Gastrocnemius medialis (tissue), 4 donors: ENCODE measurements at regions not wholly inside any gene's neighbourhood (a gene's known extent, or its start where the extent isn't known, plus 50 kb on each side); places are given as distances from the start of the nearest gene placed in this dataset.

Experiments used
- CTCF ChIP-seq, 5 experiments: fragments of 450-650 bp in 3 of 5; fragments of 200-600 bp in 2 of 5; sonication (generic) in 2 of 5; IDR thresholded peaks in 4 of 5; conservative IDR thresholded peaks in 1 of 5; 1 replicate in 4 of 5; 2 replicates in 1 of 5; pipeline ENCODE4 v1.5.1; 2016 to 2019; ENCODE audit warnings: antibody characterized with exemption in 5 of 5, mild to moderate bottlenecking in 3 of 5, moderate library complexity in 3 of 5
- POLR2A ChIP-seq, 2 donors: fragments of 450-650 bp; IDR thresholded peaks; one replicate each; pipeline ENCODE4 v1.6.1; 2017; ENCODE audit warnings: antibody characterized with exemption in 2 of 2, mild to moderate bottlenecking in 2 of 2, moderate library complexity in 2 of 2

- TF ChIP-seq POLR2A (IDR thresholded peaks at IDR 0.05) (no peak), CTCF (IDR thresholded peaks at IDR 0.05 in 4 of 5, conservative IDR thresholded peaks at IDR 0.05 in 1 of 5) (no peak)
Observed at GRCh38 chr1:72366466-72366865, 84.1 kb upstream of the NEGR1 start.
